Skin epidermis (tissue), 12 donors: ENCODE measurements at regions not wholly inside any gene's neighbourhood (a gene's known extent, or its start where the extent isn't known, plus 50 kb on each side); places are given as distances from the start of the nearest gene placed in this dataset.

Experiments
- H3K27ac ChIP-seq, 21 experiments: fragments of 200-600 bp; sonication (generic) in 11 of 21; one replicate each; pipeline ENCODE4 v1.5.0; 2020; ENCODE audit warnings: mild to moderate bottlenecking in 3 of 21, inconsistent platforms in 2 of 21, moderate library complexity in 2 of 21
- H3K4me3 ChIP-seq, 7 experiments: fragments of 200-600 bp; sonication (generic) in 2 of 7; one replicate each; pipeline ENCODE4 v1.5.0; 2020; ENCODE audit warnings: inconsistent platforms in 2 of 7, mild to moderate bottlenecking in 2 of 7, moderate library complexity in 1 of 7

- Histone ChIP-seq H3K4me3 (no peak overlapping the region), H3K27ac (no peak overlapping the region)
These were observed 56.3 kb upstream of the ADAMTS5 start for GRCh38 chr21:27023186-27023585.

DNA sequence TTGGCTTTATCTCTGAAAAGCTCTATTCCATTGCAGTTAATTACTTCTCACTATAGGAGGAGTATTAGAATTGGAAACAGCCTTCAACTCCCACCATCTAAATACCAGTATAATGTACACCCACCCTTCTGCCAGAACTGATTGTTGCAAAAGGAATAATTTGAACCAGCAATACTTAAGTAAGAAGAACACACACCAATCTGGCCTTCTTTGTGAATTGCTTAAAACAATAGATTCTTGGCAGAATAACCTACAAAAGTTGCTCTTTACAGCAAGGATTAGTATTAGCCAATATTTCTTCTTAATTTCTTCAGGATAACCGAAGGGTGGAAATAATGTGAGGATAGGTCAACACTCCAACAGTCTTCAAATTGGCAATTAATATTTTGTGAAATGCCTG lies 54.9 kb upstream of the ADAMTS5 start:
- Histone ChIP-seq H3K27ac (no peak overlapping the region), H3K4me3 (no peak overlapping the region)

DNA sequence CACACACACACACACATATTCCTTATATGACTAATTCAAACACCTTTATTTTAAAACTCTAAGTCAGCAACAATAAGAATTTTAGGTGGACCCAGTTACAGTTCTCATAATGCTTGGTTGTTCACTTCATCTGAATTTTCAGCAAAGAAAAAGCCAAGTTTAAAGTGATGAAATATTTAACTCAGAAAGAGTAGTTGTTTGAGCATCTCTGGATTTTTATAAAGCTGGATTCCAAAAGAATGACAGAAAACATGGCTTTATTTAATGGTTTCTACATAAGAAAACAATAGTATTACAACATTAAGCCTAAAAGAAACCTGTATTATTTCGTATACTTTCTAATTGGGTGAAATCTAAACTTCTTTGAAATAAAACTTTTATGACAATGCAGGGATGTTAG lies 54.2 kb upstream of the ADAMTS5 start:
- no peak overlapping the region for H3K27ac ChIP-seq
- H3K4me3 ChIP-seq = no peak overlapping the region

GRCh38 chr21:27017246-27017645 lies 50.4 kb upstream of the ADAMTS5 start:
- Histone ChIP-seq H3K4me3 (no peak overlapping the region), H3K27ac (no peak overlapping the region)
